ENCODE measurements at regions not wholly inside any gene's neighbourhood (a gene's known extent, or its start where the extent isn't known, plus 50 kb on each side); places are given as distances from the start of the nearest gene placed in this dataset.

DNA sequence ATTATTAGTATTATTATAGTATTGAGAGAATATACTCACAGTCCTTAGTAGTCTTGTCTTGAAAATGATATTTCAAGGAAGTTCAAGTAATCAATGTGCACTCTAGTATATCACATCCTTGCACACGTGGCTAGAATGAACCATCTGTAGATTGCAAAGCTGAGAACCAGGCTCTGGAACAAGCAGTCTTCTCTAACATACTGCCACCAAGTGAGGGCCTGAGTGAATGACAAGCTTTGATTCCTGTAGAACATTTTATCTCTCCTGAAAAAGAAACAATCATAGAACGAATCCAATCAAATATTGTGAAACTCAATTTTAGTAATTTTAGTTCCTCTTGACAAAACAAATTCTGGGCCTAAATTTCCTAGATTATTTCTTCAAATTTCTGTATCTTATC is 55.3 kb upstream of the SULT1C3 start:
- Mint-ChIP-seq H3K9me3 (no peaks in the 10 kb centered on the region), H3K4me1 (peaks cover 2% of the 10 kb centered on the region), H3K27ac (no peak overlapping the region), H3K36me3 (no peaks in the 10 kb centered on the region), H3K27me3 (ENCODE audit: low read depth) (peaks cover 3% of the 10 kb centered on the region), H3K4me3 (no peak overlapping the region)
- TF ChIP-seq, protein P1, sequence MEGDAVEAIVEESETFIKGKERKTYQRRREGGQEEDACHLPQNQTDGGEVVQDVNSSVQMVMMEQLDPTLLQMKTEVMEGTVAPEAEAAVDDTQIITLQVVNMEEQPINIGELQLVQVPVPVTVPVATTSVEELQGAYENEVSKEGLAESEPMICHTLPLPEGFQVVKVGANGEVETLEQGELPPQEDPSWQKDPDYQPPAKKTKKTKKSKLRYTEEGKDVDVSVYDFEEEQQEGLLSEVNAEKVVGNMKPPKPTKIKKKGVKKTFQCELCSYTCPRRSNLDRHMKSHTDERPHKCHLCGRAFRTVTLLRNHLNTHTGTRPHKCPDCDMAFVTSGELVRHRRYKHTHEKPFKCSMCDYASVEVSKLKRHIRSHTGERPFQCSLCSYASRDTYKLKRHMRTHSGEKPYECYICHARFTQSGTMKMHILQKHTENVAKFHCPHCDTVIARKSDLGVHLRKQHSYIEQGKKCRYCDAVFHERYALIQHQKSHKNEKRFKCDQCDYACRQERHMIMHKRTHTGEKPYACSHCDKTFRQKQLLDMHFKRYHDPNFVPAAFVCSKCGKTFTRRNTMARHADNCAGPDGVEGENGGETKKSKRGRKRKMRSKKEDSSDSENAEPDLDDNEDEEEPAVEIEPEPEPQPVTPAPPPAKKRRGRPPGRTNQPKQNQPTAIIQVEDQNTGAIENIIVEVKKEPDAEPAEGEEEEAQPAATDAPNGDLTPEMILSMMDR (IDR thresholded peaks at IDR 0.05; ENCODE audit: unreplicated experiment): no peak
- DNase-seq (ENCODE audit: low spot score in 2 of 2, unreplicated experiment in 2 of 2): no peak

GRCh38 chr2:108189316-108189715 is 50.5 kb upstream of the SULT1C3 start:
- Mint-ChIP-seq H3K9me3 (no peaks in the 10 kb centered on the region), H3K4me3 (no peak overlapping the region), H3K27me3 (ENCODE audit: low read depth) (peaks cover 3% of the 10 kb centered on the region), H3K27ac (no peak overlapping the region), H3K4me1 (peaks cover 5% of the 10 kb centered on the region), H3K36me3 (no peaks in the 10 kb centered on the region)
- TF ChIP-seq, protein P1 (IDR thresholded peaks at IDR 0.05; ENCODE audit: unreplicated experiment): no peak
- DNase-seq (ENCODE audit: low spot score in 2 of 2, unreplicated experiment in 2 of 2): no peak
